ENCODE measurements at regions not wholly inside any gene's neighbourhood (a gene's known extent, or its start where the extent isn't known, plus 50 kb on each side); places are given as distances from the start of the nearest gene placed in this dataset.
A peak's percentile ranks its signal among the peaks of the same experiment; 100 is the strongest.
"Not testable (repeated sequence)": the region's sequence is repeated elsewhere in the genome, so short reads cannot be mapped to it uniquely, and the experiment has no call there.

- no peak for DNase-seq (ENCODE audit: low read depth)
Measured at GRCh38 chr3:31096661-31097395, 202.4 kb upstream of the GADL1 start.

DNA sequence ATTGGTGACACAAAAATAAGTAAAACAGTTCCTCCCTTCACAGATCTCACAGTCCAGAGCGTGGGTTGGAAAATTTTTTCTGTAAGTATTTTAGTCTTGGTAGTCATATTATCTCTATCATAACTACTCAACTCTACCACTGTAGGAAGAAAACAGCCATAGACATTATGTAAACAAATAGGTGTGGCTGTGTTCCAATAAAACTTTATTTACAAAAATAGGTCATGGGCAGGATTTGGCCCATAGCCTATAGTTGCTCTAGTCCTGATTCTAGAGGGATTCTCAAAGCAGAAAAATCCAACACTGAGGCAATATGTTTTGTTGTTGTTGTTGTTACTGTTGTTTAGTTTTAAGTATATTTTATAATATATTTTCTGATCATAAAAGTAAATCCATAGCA is 206.1 kb upstream of the GADL1 start:
- DNase-seq (ENCODE audit: low read depth): no peak

- DNase-seq (ENCODE audit: low read depth): not testable (repeated sequence)
Measured at GRCh38 chr3:31101285-31101684, 206.8 kb upstream of the GADL1 start.

GRCh38 chr3:31102196-31102879 is 207.9 kb upstream of the GADL1 start:
- no peak for DNase-seq (ENCODE audit: low read depth)

- DNase-seq (ENCODE audit: low read depth): no peak
Measured at GRCh38 chr3:31103181-31103580, 208.7 kb upstream of the GADL1 start.

GRCh38 chr3:31103623-31104180 is 209.2 kb upstream of the GADL1 start:
- peak; percentile 49 for DNase-seq (ENCODE audit: low read depth)

GRCh38 chr3:31105011-31105410 is 210.6 kb upstream of the GADL1 start:
- no peak for DNase-seq (ENCODE audit: low read depth)

DNA sequence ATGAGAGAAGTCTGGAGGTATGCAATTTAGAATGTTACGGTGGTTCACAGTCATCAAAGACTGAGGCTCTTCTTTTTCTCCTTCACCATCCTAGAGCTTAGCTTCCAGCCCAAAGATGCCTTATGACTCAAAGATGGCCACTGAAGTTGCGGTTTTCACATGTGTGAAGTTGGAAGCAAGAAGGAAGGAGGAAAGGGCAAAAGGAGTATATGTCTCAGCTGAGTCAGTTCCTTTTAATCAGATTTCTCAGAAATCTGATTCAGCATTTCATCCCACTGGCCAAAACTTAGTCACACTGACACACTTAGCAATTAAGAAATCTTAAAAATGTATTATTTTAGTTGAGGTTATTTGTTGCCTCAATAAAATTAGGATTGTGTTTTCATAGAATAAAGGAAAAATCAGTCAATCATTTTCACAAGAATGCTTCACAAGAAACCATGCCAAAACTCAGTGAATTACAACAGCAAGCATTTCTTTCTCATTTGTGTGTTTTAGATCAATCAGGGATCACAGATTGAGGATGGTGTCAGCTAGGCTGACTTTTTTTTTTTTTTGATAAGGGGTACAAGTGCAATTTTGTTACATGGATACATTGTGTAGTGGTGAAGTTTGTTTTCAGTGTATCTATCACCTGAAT is 211.1 kb upstream of the GADL1 start:
- peak; percentile 97 for DNase-seq (ENCODE audit: low read depth)

- peak; percentile 73 for DNase-seq (ENCODE audit: low read depth)
Measured at GRCh38 chr3:31106204-31106603, 211.7 kb upstream of the GADL1 start.

DNA sequence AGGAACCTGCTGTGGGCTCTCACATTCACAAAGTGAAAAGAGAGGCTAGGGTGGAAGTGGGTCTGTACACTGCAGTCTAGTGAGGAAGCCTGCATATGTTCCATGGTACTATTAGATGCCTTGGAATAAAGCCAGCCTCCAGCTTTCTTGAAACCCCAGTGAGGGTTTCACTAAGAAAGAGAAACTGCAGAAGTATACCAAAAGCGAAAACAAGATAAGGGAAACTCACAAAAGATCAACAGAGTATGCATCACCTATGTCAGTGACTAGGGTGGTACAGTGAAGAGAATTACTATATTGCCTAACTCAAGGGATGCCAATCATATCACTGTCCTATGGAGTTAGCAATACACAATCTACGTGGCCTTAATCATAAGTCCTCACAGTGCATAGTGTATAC is 212.5 kb upstream of the GADL1 start:
- no peak for DNase-seq (ENCODE audit: low read depth)

GRCh38 chr3:31114929-31115283 is 220.4 kb upstream of the GADL1 start:
- peak; percentile 14 for DNase-seq (ENCODE audit: low read depth)

- DNase-seq (ENCODE audit: low read depth): not testable (repeated sequence)
Measured at GRCh38 chr3:31115531-31115930, 221.1 kb upstream of the GADL1 start.

DNA sequence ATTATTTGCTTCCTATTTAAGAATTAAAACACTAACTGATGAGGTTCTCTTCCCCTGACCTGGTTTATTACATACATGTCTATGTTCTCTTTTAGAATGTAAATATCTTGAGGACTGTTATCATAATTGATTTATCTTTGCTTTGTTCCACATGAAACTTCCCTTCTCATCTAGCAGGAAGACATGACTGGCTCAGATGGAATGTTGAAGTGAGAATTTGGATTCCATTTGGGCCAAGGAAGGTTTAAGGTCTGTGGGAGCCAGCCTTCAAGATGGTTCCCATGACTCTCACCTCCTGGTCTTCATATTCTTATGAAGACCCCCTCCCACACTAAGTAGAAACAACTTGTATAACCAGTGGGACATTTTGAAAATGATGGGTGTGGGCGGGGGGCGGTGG is 222.2 kb upstream of the GADL1 start:
- peak; percentile 63 for DNase-seq (ENCODE audit: low read depth)

DNA sequence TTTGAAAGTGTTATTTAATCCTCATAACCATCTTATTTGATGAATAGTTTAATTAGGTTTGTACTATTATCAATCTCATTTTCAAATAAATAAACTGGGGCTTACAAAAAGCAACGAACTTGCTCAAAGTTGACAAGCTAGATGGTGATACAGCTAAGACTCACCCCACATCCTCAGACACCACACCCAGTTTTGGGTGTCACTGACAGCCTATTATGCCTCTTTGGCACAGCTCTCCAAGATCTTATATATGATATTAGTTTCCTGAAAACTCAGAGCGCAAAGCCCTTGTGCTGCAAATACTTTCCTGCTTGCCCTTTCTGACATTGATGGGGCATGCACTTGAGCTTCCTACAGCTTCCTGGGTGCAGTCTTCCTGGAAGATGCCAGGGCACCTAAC is 223.4 kb upstream of the GADL1 start:
- DNase-seq (ENCODE audit: low read depth): no peak

- no peak for DNase-seq (ENCODE audit: low read depth)
Measured at GRCh38 chr3:31124373-31124772, 229.9 kb upstream of the GADL1 start.

DNA sequence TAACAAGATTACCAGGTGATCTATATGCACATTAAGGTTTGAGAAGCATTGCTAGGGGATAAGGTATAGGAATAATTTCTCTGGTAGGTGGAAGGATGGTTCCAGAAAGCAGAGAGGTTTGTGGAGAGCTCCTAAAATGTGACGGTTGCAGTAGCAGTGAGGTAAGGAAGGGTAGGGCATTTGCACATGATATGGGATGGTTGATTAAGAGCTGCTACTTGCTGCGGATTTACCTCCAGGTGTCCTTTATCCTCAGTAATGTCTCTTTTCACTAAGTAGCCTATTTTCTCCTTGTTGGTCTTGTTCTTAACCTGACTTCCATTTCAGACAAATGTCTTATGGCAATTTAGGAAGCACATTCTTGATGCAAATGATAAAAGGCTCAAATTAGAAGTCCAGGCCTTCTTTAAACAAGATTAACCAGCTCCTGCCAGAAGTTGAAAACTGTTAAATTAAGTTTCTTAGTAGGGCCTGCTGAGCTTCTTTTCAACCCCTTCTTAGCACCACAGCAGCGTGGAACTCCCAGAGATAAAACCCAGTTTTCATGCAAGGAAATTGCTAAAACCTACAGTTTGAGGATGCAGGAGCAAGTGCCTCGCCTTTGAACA is 231.1 kb upstream of the GADL1 start:
- no peak for DNase-seq (ENCODE audit: low read depth)

GRCh38 chr3:31129241-31129640 is 234.8 kb upstream of the GADL1 start:
- no peak for DNase-seq (ENCODE audit: low read depth)

DNA sequence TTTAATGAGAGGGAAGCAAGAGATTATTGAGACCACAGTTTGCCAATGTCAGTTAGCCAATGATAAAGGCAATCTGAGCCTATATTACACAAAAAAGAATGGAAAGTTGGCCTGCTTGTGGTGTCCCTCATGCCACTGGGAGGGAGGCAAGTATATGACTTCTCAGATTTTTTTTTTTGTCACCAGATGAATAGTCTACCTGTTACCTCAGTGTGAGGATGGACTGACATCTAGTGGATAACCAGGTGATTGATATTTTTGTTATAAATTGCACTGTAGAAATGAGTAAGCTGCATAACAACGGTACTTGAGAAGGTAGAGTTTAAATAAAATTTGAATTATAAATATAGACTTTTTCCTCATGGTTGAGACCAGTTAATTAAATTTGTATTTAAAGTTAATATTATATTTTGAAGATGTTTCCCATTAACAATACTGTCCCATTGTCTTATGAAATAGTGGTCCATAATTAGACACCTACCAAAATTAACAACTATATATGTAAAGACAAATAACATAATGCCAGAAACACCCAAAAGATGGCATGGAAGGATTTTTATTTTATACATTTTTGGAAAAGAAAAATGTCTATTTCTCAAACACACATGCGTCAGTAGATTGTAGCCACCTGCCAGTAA is 237.8 kb upstream of the GADL1 start:
- DNase-seq (ENCODE audit: low read depth): peak; percentile 64

DNA sequence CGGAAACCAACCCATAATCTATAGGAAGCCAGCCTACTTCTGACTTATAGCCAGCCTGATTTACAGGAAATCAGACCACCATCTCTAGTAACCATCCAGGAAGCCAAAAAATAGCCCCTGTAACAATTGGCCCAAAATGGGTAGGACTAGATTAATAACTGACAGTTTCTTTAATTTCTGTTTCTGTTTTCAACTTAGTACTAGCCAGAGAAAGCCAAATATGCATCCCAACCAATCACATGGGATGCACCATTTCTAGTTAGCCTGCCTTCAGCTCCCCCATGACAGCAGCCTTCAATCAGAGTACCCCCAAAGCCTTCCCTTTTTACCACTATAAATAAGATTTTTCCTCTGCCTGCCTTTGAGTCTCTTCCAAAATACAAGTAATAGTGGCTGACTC is 239.1 kb upstream of the GADL1 start:
- DNase-seq (ENCODE audit: low read depth): no peak

- DNase-seq (ENCODE audit: low read depth): no peak
Measured at GRCh38 chr3:31135546-31135945, 241.1 kb upstream of the GADL1 start.

DNA sequence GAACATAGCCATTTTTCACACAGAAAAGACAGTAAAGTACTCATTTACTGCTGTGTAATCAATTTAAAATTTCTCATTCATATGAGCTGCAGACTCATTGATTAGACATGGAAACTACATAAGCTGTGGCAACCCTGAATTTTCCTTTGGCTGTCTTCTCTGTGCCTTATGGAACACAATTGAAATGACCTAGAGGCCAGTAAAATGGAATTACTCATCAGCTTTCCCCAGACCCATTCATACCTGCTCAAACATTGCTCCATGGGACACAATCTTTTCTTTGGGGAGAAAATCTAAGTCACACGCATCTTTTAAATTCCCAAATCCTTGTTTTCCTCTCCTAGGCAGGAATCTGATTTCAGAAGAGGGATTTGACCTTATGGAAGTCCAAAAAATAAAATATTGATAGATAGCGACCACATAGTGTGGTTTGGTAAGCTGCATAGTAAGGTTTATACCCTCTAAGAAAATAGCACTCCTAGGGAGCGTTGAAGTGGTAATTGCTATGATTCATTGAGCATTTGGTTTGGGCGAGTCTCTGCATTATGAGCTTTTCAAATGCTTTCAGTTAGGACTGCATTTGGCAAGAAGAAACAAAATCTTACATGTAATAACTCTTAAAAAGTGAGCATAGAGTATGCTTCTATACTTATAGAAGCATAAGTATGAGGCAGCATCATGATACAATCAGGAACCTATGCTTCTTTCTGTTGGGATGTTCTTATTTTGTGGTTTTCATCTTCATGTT is 243.4 kb upstream of the GADL1 start:
- DNase-seq (ENCODE audit: low read depth): no peak

Measured in HT1080 (cell line).